ENCODE measurements at regions not wholly inside any gene's neighbourhood (a gene's known extent, or its start where the extent isn't known, plus 50 kb on each side); places are given as distances from the start of the nearest gene placed in this dataset.
A peak's percentile ranks its signal among the peaks of the same experiment; 100 is the strongest.

DNA sequence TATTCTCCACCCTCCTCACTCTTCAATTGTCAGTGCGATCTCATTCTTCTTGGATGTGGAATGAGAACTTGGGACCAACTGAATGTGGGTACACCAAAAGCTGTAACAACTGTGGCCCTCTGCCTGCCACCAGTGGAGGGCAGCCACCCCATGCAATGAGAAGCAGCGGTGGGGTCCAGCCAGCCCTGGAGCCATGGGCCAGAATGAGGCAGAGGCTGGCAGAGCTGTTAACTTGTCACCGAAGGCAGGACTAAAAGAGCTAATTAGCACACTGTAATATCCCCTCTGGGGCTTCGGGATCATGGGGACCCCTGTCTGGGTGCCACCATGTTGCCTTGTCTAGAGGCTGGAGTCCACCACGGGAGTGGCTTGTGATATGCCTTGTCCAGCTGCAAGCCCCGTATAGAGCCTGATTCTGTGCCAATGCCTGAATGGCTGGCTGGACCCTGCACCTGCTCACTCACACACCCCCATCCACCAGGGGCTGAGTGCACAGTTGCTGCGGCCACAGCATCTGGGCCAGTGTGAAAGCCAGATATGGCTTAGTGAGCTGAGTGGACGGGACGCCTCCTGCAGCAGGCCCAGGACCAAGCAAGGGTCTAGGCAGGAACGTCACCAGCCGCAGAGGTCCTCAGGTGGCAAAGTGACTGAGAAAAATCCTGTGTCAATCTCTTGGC is 680.5 kb downstream of the DSC3 start:
- TF ChIP-seq, protein P1, sequence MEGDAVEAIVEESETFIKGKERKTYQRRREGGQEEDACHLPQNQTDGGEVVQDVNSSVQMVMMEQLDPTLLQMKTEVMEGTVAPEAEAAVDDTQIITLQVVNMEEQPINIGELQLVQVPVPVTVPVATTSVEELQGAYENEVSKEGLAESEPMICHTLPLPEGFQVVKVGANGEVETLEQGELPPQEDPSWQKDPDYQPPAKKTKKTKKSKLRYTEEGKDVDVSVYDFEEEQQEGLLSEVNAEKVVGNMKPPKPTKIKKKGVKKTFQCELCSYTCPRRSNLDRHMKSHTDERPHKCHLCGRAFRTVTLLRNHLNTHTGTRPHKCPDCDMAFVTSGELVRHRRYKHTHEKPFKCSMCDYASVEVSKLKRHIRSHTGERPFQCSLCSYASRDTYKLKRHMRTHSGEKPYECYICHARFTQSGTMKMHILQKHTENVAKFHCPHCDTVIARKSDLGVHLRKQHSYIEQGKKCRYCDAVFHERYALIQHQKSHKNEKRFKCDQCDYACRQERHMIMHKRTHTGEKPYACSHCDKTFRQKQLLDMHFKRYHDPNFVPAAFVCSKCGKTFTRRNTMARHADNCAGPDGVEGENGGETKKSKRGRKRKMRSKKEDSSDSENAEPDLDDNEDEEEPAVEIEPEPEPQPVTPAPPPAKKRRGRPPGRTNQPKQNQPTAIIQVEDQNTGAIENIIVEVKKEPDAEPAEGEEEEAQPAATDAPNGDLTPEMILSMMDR (IDR thresholded peaks at IDR 0.05): no peak
- TF ChIP-seq POLR2A (IDR thresholded peaks at IDR 0.05): no peak
- Histone ChIP-seq H3K4me3 (no peak overlapping the region), H3K36me3 (no peaks in the 10 kb centered on the region), H3K4me1 (no peaks in the 10 kb centered on the region), H3K9me3 (no peaks in the 10 kb centered on the region), H3K27me3 (no peaks in the 10 kb centered on the region), H3K27ac (no peak overlapping the region)
- intact Hi-C loops (cut with DNase I): no loop called here
- no peak for ATAC-seq
- DNase-seq: no peak
- 53% methylated on average over 3 of the region's 11 CpGs for WGBS (ENCODE audit: insufficient coverage, low coverage, low lambda C conversion rate, missing lambda C conversion rate)

DNA sequence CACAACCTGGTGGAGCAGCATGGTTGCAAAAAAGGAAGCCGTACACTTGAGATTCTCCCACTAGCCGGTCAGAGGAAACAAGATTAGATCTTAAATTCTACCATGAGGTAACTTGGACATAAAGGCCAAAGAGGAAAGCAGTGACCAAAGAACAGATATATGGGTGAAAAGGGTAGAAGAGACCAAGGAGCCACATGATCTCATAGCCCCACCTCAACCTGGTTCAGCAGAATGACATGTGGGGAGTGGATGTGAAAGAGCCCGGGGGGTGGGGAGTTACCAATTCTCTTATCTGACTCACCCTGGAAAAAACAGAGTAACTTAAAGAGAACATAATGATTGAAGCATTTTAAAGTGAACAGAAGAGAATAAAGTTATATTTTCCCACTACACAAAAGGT is 683.0 kb downstream of the DSC3 start:
- H3K36me3 ChIP-seq: no peaks in the 10 kb centered on the region
- no peak for TF ChIP-seq POLR2A (IDR thresholded peaks at IDR 0.05)
- TF ChIP-seq, protein P1 (IDR thresholded peaks at IDR 0.05): no peak
- 58% methylated on average over 3 of the region's 3 CpGs for WGBS (ENCODE audit: insufficient coverage, low coverage, low lambda C conversion rate, missing lambda C conversion rate)

DNA sequence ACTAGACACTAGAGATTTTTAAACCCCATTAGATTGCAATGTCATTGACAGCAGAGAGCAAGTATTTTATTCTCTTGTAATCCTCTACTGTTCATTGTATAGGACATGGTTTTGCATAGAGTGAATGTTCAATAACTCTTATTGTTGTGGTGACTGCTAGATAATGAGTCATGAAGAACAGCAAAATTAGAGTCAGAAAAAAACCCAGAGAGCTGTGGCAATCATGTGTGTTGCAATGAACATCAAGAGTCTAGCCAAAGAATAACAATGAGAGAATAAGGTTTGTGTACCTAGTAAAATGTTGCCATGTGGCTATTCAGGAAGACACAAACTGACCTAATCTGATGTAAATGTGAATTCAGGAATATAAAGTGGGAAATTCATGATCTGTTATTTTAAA is 684.0 kb downstream of the DSC3 start:
- TF ChIP-seq POLR2A (IDR thresholded peaks at IDR 0.05): no peak
- TF ChIP-seq, protein P1 (IDR thresholded peaks at IDR 0.05): no peak
- H3K27ac ChIP-seq: no peak overlapping the region
- ATAC-seq (no peak), DNase-seq (no peak)
- intact Hi-C loops (cut with DNase I): no loop called here
- H3K4me1 ChIP-seq: no peaks in the 10 kb centered on the region
- no peaks in the 10 kb centered on the region for H3K9me3 ChIP-seq
- H3K36me3 ChIP-seq: no peaks in the 10 kb centered on the region
- H3K4me3 ChIP-seq: no peak overlapping the region
- H3K27me3 ChIP-seq: no peaks in the 10 kb centered on the region

More for the DNA sequence above, 683.0 kb downstream of the DSC3 start:
- H3K4me1 ChIP-seq: no peaks in the 10 kb centered on the region
- H3K4me3 ChIP-seq: no peak overlapping the region
- no peak for ATAC-seq
- no peak for DNase-seq
- no peaks in the 10 kb centered on the region for H3K27me3 ChIP-seq
- H3K9me3 ChIP-seq: no peaks in the 10 kb centered on the region
- H3K27ac ChIP-seq: no peak overlapping the region
- intact Hi-C loops (cut with DNase I): no loop called here

DNA sequence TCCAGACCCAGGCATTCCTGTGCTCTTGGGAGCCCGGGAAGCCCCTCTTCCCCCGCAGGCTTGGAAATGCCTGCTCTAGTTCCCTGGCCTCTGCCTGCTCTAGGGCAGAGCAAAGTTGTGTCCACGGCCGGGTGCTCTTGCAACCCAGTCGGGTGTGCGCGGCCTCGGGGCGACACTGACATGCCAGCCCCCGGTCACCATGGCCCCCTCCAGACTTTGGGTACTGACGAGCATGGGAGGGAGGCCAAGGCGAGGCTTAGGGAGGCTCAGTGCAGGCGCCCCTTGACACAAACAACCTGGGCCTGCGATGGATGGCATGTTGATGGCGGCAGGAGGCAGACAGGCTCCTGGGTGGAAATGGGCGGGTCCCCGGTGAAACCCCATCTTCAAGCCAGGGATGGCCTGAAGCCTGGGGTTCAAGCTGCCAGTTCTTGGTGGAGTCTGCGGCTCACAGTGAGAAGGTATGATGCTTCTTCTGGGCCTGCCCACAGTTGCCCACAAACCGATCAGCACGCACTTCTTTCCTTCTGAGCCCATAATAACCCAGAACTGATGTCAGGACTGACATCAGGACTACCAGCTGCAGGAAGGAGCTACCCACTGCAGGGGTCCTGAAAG is 689.9 kb downstream of the DSC3 start:
- no CpG with 5 or more reads among the region's 20 CpGs for WGBS (ENCODE audit: insufficient coverage, low coverage, low lambda C conversion rate, missing lambda C conversion rate)
- TF ChIP-seq, protein P1 (IDR thresholded peaks at IDR 0.05): no peak
- TF ChIP-seq POLR2A (IDR thresholded peaks at IDR 0.05): no peak
- H3K9me3 ChIP-seq: no peaks in the 10 kb centered on the region
- H3K27me3 ChIP-seq: no peaks in the 10 kb centered on the region
- no peak overlapping the region for H3K27ac ChIP-seq
- no peak for DNase-seq
- H3K36me3 ChIP-seq: no peaks in the 10 kb centered on the region
- ATAC-seq: peak in 1 of 4 donors; percentile 23
- no peak overlapping the region for H3K4me3 ChIP-seq
- no peaks in the 10 kb centered on the region for H3K4me1 ChIP-seq
- intact Hi-C loops (cut with DNase I): no loop called here
